ENCODE measurements at regions not wholly inside any gene's neighbourhood (a gene's known extent, or its start where the extent isn't known, plus 50 kb on each side); places are given as distances from the start of the nearest gene placed in this dataset.
A peak's percentile ranks its signal among the peaks of the same experiment; 100 is the strongest.
"Not testable (repeated sequence)": the region's sequence is repeated elsewhere in the genome, so short reads cannot be mapped to it uniquely, and the experiment has no call there.

DNA sequence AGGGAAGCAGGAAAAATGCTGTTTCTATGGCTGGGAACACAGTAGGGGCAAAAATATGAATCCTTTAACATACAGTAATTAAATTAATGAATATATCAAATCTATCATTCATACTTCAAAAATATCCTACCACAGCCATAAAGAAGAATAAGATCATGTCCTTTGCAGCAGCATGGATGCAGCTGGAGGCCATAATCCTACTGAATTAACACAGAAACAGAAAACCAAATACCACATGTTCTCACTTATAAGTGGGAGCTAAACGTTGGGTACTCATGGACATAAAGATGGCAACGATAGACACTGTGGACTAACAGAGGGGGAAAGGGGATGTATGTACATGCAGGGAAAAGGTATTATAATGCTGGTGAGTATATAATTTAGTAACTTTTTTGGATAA, 137.2 kb upstream of the APC start:
- DNase-seq (ENCODE audit: low read depth); in situ Hi-C loops (cut with HindIII; ENCODE audit: low pct_unique_long_range_greater_than_20kb, low sequenced_read_pairs): not testable (repeated sequence)

DNA sequence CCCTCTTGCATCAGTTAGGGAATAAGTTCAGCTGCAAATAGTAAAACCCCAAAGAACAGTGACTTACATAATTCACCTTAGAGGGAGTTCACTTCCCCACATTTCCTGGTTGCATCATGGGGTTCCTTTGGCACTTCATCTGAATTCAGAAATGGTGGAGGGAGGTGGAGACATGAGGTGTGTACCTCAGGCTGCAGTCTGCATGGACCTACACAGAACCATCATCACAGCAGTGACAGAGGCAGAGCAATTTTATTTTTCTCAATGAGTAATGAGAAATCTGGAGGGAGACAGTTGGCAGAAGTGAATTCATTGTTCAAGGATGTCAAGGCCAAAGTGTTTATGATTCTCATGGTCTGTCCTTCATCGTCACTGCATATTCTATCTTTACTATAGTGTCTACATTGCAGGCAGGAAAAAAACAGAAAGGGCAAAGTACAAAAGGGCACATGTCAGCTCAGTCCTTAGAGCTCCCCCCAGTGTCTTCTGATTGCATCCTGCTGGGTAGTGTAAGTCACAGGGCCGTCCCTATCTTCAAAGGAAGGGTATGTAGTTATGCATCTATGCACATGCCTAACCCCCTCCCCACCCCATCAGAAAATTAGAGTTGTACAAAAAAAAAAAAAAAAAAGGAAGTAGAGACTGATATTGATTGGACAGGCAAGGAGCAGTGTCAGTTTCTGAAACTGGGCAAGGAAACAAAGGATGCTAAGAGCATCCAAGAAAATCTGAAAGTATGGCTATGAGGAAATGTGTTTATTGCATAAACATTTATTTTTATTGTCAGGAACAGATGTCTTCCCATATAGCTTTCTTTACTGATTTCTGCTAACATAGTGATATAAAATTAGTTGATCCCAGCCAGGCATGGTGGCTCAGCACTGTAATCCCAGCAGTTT, 132.7 kb upstream of the APC start:
- DNase-seq (ENCODE audit: low read depth), result peak; percentile 11
- in situ Hi-C loops (cut with HindIII; ENCODE audit: low pct_unique_long_range_greater_than_20kb, low sequenced_read_pairs), result no loop called here

- DNase-seq (ENCODE audit: low read depth), result no peak
- in situ Hi-C loops (cut with HindIII; ENCODE audit: low pct_unique_long_range_greater_than_20kb, low sequenced_read_pairs), result no loop called here
Measured at GRCh38 chr5:112608975-112609374, 128.7 kb upstream of the APC start.

- in situ Hi-C loops (cut with HindIII; ENCODE audit: low pct_unique_long_range_greater_than_20kb, low sequenced_read_pairs), result no loop called here
- no peak for DNase-seq (ENCODE audit: low read depth)
Measured at GRCh38 chr5:112612663-112613062, 125.0 kb upstream of the APC start.

DNA sequence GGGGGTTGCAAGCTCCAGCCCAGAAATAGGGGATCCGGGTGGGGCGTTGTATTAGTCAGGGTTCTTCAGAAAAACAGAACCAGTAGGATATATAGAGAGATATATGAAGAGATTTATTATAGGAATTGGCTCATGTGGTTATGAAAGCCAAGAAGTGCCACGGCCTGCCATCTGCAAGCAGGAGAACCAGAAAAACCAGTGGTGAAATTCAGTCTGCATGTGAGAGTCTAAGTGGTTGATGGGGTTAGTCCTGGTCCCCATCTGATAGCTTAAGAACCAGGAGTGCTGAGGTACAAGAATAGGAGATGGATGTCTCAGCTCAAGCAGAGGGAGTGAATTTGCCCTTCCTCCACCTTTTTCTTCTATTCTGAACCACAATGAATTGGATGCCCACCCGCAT, 123.4 kb upstream of the APC start:
- no peak for DNase-seq (ENCODE audit: low read depth)
- in situ Hi-C loops (cut with HindIII; ENCODE audit: low pct_unique_long_range_greater_than_20kb, low sequenced_read_pairs), result no loop called here

- in situ Hi-C loops (cut with HindIII; ENCODE audit: low pct_unique_long_range_greater_than_20kb, low sequenced_read_pairs), result no loop called here
- DNase-seq (ENCODE audit: low read depth), result no peak
Measured at GRCh38 chr5:112614986-112615385, 122.7 kb upstream of the APC start.

GRCh38 chr5:112616812-112617547, 120.7 kb upstream of the APC start:
- in situ Hi-C loops (cut with HindIII; ENCODE audit: low pct_unique_long_range_greater_than_20kb, low sequenced_read_pairs), result no loop called here
- DNase-seq (ENCODE audit: low read depth), result no peak

GRCh38 chr5:112625246-112625645, 112.4 kb upstream of the APC start:
- no peak for DNase-seq (ENCODE audit: low read depth)
- in situ Hi-C loops (cut with HindIII; ENCODE audit: low pct_unique_long_range_greater_than_20kb, low sequenced_read_pairs), result no loop called here

- no peak for DNase-seq (ENCODE audit: low read depth)
- in situ Hi-C loops (cut with HindIII; ENCODE audit: low pct_unique_long_range_greater_than_20kb, low sequenced_read_pairs), result no loop called here
Measured at GRCh38 chr5:112625689-112626438, 111.8 kb upstream of the APC start.

GRCh38 chr5:112626715-112627114, 111.0 kb upstream of the APC start:
- DNase-seq (ENCODE audit: low read depth), result no peak
- in situ Hi-C loops (cut with HindIII; ENCODE audit: low pct_unique_long_range_greater_than_20kb, low sequenced_read_pairs), result no loop called here

DNA sequence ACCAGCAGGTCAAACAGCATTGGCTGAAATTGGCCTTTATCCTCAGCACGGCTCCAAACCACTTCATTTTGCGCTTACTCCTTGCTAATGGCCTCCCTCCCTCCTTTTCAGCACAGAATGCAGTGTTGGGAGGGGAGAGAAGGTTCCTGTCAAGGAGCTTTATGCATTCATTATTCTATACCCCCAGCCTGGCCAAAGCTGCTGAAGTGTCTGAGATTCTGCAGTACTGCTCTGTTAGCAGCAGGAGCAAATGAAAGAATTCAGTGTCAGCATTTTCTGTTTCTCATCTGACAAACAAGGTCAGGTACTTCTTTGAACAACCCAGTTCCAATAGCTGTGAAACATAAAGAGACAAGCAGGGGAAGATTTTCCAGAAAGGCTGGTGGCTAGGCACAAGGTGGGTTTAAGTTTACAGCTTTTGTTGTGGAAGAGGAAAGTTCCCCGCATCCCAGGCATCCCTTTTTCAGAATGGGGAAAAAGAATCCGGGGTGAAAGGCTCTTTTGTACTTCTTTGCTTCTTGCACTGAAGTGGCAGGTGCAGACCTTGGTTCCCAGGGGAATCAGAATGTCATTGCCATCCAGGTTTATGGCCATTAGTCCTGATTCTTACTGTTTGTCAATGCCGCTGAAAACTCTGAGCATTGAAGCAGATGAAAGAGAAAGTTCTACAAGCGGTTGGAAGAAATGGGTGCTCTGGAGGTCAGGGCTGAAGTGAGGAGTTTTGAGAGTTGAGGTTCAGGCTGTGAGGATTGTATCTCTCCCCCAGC, 109.3 kb upstream of the APC start:
- DNase-seq (ENCODE audit: low read depth), result no peak
- in situ Hi-C loops (cut with HindIII; ENCODE audit: low pct_unique_long_range_greater_than_20kb, low sequenced_read_pairs), result no loop called here

DNA sequence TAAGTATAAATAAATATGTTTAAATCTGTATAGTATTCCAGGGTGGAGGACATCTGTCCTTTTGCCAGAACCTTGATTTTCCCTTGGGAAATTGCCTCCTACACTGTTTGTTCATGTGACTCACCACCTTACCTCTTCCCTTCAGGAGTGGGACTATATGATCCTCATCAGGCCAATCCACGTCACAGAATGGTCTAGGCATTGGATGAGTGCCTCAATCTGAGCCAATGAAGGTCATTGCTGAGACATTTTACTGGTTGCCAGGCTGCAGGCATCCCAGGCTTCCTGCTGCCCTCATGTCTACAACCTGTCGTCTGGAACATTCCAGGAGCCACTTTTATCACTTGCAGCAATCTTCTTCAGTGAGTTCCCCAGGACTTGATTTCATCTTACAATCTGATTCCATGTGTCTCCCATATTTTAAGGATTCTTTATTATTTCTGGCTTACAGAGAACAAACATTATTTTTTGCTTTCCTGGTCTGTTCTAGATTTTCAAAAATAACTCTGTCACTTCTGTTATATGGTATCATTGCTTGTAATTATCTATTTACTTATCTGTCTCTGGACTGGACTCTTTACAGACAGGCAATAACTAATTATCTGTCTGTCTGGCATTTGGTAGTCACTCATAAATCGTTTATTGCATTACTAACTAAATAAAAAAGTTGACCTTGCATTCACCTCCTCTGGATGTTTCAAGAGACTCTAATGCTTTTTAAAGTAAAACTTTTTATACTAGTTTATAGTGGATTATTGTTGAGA, 107.3 kb upstream of the APC start:
- no peak for DNase-seq (ENCODE audit: low read depth)
- in situ Hi-C loops (cut with HindIII; ENCODE audit: low pct_unique_long_range_greater_than_20kb, low sequenced_read_pairs), result no loop called here

DNA sequence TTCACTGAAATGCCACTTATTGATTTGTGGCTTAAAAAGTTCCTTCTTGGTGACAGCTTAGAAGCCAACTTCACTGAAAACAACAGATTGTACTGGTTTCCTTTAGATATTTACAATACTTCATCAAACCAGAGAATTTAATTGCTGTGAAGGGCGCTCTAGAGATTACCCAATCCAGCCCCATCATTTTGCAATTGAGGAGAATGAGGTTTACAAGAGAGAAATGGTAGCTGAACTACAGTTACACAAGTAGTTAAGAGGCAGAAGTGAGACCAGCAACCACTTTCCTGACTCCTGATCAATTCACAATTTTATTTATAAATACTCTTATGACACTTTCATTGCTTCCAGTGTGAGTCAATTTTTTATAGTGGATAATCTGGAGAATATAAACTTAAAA, 103.5 kb upstream of the APC start:
- DNase-seq (ENCODE audit: low read depth), result no peak
- in situ Hi-C loops (cut with HindIII; ENCODE audit: low pct_unique_long_range_greater_than_20kb, low sequenced_read_pairs), result no loop called here

GRCh38 chr5:112634796-112635195, 102.9 kb upstream of the APC start:
- in situ Hi-C loops (cut with HindIII; ENCODE audit: low pct_unique_long_range_greater_than_20kb, low sequenced_read_pairs), result no loop called here
- no peak for DNase-seq (ENCODE audit: low read depth)

- no peak for DNase-seq (ENCODE audit: low read depth)
- in situ Hi-C loops (cut with HindIII; ENCODE audit: low pct_unique_long_range_greater_than_20kb, low sequenced_read_pairs), result no loop called here
Measured at GRCh38 chr5:112635276-112635675, 102.4 kb upstream of the APC start.

GRCh38 chr5:112635771-112636731, 101.6 kb upstream of the APC start:
- in situ Hi-C loops (cut with HindIII; ENCODE audit: low pct_unique_long_range_greater_than_20kb, low sequenced_read_pairs), result no loop called here
- DNase-seq (ENCODE audit: low read depth), result peak; percentile 14

DNA sequence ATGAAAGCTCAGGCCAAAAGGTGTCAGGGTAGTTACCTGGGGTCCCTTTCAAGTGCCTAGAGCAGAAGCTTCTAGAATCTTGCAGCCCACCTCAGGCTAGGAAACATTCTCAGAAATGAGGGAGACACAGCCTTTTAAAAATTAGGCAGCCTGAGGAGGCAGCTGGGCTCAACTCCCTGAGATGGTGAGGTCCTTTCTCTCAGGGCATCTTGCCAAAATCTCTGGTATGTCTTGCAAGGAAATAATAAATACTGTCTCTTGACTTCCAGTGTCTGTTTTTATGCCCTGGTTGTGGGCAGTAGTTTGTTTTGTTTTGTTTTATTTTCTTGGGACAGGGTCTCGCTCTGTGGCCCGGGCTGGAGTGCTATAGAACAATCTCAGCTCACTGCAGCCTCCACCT, 100.9 kb upstream of the APC start:
- in situ Hi-C loops (cut with HindIII; ENCODE audit: low pct_unique_long_range_greater_than_20kb, low sequenced_read_pairs), result no loop called here

More for the DNA sequence above, 100.9 kb upstream of the APC start:
- DNase-seq (ENCODE audit: low read depth), result no peak
